ENCODE measurements at regions not wholly inside any gene's neighbourhood (a gene's known extent, or its start where the extent isn't known, plus 50 kb on each side); places are given as distances from the start of the nearest gene placed in this dataset.
A peak's percentile ranks its signal among the peaks of the same experiment; 100 is the strongest.

- no peak overlapping the region for H3K4me3 ChIP-seq (ENCODE audit: control insufficient read depth, low read depth, low read length)
- TF ChIP-seq CTCF (conservative IDR thresholded peaks at IDR 0.05; ENCODE audit: control insufficient read depth, insufficient read depth, low read depth, low read length): no peak
- DNase-seq (ENCODE audit: low read depth): no peak
Measured at GRCh38 chr6:84906514-84906913, 142.1 kb upstream of the TBX18 start.

- no peak for DNase-seq (ENCODE audit: low read depth)
- no peak overlapping the region for H3K4me3 ChIP-seq (ENCODE audit: control insufficient read depth, low read depth, low read length)
- TF ChIP-seq CTCF (conservative IDR thresholded peaks at IDR 0.05; ENCODE audit: control insufficient read depth, insufficient read depth, low read depth, low read length): no peak
Measured at GRCh38 chr6:84905823-84906222, 141.4 kb upstream of the TBX18 start.

- H3K4me3 ChIP-seq (ENCODE audit: control insufficient read depth, low read depth, low read length): no peak overlapping the region
- TF ChIP-seq CTCF (conservative IDR thresholded peaks at IDR 0.05; ENCODE audit: control insufficient read depth, insufficient read depth, low read depth, low read length): no peak
- DNase-seq (ENCODE audit: low read depth): no peak
Measured at GRCh38 chr6:84902354-84902928, 138.0 kb upstream of the TBX18 start.

GRCh38 chr6:84897988-84898594 lies 133.7 kb upstream of the TBX18 start:
- DNase-seq (ENCODE audit: low read depth): peak; percentile 94
- TF ChIP-seq CTCF (conservative IDR thresholded peaks at IDR 0.05; ENCODE audit: control insufficient read depth, insufficient read depth, low read depth, low read length): no peak
- no peak overlapping the region for H3K4me3 ChIP-seq (ENCODE audit: control insufficient read depth, low read depth, low read length)

DNA sequence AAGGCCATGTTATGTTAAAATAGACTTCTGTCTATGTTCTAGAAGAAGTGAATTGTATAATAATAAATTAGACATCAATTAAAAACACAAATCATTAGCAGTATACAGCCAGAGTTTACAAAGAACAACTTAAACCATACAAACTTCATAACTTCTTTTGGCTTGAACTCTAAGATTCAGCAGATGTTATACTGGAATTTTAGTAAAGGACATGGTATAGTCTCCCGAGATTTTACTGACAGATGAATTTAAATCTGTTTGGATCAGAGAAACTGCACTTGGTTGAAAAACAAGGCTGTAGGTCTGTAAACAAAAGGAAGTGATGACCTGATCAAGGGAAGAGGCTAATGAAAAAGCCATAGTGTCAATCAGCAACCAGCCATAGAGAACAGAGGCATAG lies 132.6 kb upstream of the TBX18 start:
- TF ChIP-seq CTCF (conservative IDR thresholded peaks at IDR 0.05; ENCODE audit: control insufficient read depth, insufficient read depth, low read depth, low read length): no peak
- no peak overlapping the region for H3K4me3 ChIP-seq (ENCODE audit: control insufficient read depth, low read depth, low read length)
- DNase-seq (ENCODE audit: low read depth): no peak

GRCh38 chr6:84892671-84893070 lies 128.3 kb upstream of the TBX18 start:
- peak; percentile 85 for DNase-seq (ENCODE audit: low read depth)
- TF ChIP-seq CTCF (conservative IDR thresholded peaks at IDR 0.05; ENCODE audit: control insufficient read depth, insufficient read depth, low read depth, low read length): no peak
- no peak overlapping the region for H3K4me3 ChIP-seq (ENCODE audit: control insufficient read depth, low read depth, low read length)

Data from fibroblast of mammary gland (primary cell).